ENCODE measurements at regions not wholly inside any gene's neighbourhood (a gene's known extent, or its start where the extent isn't known, plus 50 kb on each side); places are given as distances from the start of the nearest gene placed in this dataset.
"Not testable (repeated sequence)": the region's sequence is repeated elsewhere in the genome, so short reads cannot be mapped to it uniquely, and the experiment has no call there.

DNA sequence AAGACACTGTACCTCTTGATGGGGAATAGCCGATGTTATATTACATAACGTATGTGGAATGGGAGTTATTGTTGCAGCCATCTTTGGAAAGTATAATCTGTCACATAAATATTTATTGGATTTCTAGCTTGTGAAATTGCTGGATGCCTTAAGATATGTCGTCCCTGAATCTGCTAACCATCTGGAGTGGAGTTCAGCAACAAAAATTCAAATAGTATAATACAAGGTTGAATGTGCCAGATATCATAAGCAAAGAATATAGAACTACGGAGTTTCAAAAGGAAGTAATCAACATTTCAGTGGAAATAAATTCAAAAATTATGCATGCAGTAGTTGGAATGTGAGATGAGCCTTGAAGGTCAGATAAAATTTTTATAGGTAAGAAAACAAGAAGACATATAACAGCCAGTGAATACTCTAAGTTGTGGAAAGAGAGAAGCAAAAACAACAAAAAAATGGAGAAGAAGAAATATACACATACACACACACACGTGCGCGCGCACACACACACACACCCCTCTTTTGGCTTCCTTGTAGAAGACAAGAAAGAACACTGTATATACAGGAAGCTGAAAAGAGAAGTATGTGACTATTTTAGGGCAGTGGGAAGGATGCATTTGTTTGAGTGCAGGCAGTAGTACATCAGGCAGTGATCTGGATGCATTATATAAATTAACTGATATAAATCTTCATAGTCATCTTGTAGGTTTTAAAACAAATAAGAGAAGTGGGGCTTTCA, 516.7 kb downstream of the KCNT2 start:
- DNase-seq (ENCODE audit: low spot score) (no peak), FAIRE-seq (no peak)

DNA sequence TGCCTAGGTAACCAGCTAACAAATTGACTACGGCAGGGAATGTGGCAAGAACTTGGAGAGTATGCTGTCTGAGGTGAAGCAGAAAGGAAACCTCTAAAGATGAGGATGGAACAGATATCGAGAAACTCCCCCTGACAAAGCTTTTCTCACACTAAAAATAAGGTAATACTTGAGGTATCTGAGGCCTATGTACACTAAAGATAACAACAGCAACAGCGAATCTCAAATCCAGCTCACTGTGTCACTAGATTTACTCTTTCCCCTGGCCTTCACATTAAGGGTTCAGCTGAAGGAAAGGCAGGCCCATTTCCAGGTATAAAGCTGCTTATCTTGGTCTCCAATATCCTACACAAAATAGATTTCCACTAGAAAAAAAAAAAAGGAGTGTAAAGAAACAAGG, 518.0 kb downstream of the KCNT2 start:
- FAIRE-seq, result no peak
- no peak for DNase-seq (ENCODE audit: low spot score)

DNA sequence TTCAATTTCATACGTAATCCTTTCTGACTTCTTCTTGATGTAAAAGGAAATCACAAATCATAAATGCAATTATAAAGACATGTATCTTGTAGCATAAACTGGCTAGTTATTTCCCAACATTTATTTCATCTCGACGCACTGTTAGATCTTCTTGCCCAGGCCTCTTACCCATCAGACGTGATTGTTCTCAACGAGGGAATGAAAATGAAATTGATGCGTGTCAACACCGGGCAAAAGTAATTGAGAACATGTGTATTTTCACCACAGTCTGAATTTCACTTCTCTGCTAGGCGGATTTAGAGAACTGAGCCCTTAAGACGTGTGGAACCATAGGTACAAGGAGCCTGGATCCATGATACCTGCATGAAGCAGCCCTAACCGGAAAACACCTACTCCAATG, 519.7 kb downstream of the KCNT2 start:
- DNase-seq (ENCODE audit: low spot score) (no peak), FAIRE-seq (no peak)

DNA sequence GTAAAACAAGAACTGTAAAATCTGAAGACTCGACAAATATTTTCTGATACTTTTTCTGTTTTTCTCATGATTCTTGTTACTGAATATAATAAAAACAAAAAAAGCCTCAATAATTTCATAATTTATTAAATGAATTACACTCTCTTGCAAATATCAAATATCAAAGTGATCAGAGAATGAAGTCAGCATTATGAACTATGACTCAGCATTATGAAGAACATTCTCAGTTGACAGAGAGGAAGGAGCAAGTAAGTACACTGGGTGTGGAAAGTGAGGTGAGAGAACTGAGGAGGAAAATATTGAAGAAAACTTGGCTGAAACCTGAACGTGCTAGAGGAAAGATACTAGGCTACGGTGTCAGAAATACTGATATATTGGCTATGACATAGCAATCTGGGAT, 529.5 kb downstream of the KCNT2 start:
- DNase-seq (ENCODE audit: low spot score), result no peak
- FAIRE-seq, result no peak

DNA sequence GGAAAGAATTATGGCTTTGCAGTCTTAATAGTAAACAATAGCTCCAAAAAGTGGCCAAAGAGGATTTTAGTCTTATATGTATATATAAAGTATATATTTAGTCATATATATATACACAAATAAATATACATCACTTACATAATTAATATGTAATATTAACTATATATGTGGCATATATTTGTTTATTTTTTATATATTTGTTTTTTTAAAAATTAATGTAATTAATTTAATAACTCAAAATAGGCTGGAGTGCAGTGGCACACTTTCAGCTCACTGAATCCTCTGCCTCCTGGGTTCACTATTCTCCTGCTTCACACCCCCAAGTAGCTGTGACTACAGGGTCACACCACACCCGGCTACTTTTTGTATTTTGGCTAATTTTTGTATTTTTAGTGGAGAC, 532.6 kb downstream of the KCNT2 start:
- DNase-seq (ENCODE audit: low spot score) (no peak), FAIRE-seq (no peak)

DNA sequence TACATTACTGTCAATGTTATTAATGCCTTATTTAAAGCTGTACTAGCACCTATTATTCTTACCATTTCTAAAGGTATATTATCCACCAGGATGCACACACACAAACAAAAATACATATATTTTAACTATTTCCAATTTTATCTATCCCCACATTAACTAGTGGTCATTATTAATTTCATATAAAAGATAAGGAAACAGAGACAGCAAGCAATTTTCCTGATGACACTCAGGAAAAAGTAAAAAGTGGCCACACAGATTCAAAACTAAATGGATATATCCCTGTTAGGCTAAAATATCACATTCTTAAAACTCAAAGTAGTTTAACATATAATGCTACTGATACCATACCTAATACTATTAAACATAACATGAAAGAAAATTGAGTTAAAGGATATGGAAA, 534.1 kb downstream of the KCNT2 start:
- FAIRE-seq, result no peak
- no peak for DNase-seq (ENCODE audit: low spot score)

DNA sequence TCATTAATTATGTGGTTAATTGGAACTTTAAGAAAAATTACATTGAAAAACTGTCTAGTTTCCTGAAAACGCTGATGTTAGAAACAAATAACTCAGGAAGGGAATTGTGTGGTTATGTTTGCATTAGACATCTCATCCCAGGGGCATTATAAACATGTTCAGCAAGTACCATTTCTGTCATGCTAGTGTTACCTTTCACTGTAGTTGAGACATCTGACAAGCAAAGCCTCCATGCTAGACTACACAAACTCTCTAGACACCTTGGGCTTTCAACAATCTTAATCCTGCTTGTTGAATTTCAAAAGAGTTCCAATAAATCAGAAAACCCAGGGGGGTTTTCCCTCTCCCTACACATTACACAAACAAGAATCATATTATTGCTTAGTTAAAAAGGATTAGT, 536.8 kb downstream of the KCNT2 start:
- DNase-seq (ENCODE audit: low spot score), result no peak
- FAIRE-seq, result no peak

DNA sequence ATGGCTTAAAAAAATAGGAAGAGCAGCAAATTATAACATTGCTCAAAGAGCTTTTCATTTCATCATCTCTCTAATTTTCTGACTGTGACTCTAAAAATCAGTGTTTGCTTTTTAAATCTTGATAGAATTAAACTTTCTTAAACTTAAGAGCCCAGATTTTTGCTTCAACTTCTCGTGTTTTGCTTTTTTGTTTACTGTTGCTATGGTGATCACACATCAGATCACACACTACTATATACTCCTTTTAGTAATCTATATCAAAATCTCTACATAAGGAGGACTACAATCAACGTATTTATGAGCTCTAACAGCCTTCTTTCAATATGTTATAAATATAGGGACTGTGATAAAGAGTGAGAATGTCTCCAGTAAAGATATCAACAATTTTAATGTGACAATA, 537.3 kb downstream of the KCNT2 start:
- DNase-seq (ENCODE audit: low spot score), result no peak

DNA sequence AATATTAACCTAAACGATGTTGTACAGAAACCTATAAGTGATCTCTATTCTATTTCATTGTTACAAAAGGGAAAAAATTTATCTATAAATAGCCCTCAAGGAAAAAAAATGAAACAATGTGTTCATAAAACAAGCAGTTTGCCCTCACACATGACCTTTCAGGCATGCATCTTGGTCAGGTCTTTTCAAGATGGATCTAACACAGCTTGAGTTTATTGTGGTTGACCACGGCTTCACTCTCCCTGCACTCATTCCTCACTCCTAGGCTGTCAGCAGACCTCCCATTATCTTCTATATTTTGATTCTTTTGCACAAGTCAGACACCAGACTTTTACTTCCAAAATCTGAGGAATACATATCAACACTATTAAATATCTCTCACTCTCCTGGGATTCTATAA, 544.3 kb downstream of the KCNT2 start:
- no peak for FAIRE-seq
- peak; percentile 7 for DNase-seq (ENCODE audit: low spot score)

More for the DNA sequence above, 537.3 kb downstream of the KCNT2 start:
- FAIRE-seq, result no peak

DNA sequence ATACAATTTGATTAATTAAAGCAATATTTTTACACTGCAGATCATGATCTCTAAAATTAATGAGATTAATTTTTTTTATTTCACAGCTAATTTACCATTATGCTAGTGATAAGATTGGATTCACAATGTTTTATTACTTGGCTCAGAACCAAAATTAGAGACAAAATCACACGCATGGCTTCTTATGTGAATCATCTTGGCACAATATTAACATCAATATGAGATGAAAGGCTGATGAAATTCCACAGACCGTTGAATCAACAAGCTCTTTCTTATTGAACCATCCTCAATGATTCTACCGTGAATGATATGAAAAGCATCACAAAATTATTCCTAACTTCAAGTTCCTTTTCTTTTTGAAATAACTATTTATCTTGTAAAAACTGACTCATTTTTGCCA, 544.9 kb downstream of the KCNT2 start:
- FAIRE-seq, result no peak
- DNase-seq (ENCODE audit: low spot score), result no peak

DNA sequence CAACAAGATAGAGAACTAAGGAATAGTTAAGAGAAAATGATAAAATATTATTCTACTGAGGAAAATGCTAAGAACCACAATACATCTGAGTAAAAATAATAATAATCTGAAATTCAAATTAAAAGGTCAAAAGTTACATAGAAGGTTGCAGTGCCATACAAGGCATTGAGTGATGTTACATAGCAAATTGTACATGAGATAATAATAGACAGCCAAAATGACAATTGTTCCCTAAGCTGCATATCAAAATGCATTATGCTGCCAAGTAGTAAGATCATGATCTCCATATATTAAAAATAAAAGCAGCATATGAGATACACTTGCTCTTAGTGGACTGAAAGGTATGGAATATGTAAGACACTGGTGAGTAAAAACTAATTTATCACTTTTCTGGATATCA, 547.7 kb downstream of the KCNT2 start:
- no peak for FAIRE-seq
- no peak for DNase-seq (ENCODE audit: low spot score)

DNA sequence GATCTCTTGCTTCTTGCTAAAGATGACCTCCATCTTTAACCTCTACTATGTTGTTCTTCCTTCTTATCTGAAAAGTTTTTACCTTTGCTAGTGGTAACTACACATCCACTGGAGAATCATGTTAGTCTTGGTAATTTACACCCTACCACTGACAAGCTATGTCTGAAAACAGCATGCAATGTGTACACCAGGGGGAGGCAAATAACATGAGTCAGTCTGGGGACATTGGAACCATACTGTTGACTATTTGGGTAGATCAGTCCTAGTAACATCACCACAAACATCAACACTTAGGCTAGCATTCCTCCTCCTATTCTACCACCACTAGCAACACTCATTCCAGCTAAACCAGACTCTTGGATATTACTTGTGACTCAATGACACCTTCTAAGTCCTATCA, 549.0 kb downstream of the KCNT2 start:
- FAIRE-seq, result peak; percentile 40
- no peak for DNase-seq (ENCODE audit: low spot score)

DNA sequence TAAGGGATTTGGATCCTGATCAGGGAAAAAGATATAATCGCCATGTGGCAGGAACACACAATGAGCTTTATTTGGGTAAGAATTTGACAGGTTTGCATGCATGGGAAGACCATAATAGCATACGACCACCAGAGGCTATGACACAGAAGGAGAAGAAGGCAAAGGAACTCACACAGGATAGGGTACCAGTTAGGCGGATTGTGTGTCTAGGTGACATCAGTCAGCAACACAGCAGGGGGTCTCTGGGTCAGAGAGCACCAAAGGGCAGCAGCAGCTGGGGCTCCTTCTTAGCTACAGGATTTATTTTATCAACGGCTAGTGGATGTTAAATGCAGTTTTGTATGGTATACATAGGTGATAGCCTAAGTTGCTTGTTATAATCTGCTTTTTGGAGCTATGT, 551.3 kb downstream of the KCNT2 start:
- FAIRE-seq (no peak), DNase-seq (ENCODE audit: low spot score) (no peak)

DNA sequence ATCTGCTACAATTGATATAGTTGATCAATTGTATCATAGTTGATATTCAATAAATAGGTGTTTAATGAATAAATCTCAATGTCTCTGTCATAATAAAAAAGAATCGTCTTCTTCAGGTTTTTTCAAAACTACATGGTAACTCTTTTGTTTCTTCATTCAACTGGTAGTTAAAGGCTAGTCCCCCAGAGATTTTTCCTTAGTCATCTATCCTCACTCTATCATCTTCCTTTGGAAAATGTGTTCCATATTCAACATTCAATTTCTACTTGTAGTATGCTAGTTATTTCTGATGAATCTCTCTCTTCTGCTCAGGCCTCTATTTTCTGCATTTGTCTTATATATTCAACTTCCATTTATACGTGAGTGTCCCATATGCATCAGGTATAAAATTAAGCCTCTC, 558.8 kb downstream of the KCNT2 start:
- DNase-seq (ENCODE audit: low spot score), result no peak
- no peak for FAIRE-seq

DNA sequence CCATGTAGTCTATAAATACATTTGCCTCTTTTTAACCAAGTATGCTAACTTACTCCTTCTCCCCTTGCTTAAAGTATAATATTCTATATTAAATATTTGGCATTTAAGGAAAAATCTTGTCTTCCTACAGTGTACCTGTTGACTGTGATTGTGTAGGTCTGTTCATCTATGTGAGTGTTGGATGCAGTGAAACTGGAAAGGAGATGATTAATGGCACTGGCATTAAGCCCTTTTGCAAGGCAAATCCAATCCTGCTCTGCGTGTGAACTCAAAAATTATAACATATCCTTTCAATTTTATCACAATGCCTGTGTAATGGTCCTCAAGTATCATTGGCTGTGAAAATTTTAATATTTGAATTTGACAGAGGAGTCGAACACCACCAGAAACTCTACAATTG, 565.0 kb downstream of the KCNT2 start:
- DNase-seq (ENCODE audit: low spot score), result no peak
- FAIRE-seq, result no peak

DNA sequence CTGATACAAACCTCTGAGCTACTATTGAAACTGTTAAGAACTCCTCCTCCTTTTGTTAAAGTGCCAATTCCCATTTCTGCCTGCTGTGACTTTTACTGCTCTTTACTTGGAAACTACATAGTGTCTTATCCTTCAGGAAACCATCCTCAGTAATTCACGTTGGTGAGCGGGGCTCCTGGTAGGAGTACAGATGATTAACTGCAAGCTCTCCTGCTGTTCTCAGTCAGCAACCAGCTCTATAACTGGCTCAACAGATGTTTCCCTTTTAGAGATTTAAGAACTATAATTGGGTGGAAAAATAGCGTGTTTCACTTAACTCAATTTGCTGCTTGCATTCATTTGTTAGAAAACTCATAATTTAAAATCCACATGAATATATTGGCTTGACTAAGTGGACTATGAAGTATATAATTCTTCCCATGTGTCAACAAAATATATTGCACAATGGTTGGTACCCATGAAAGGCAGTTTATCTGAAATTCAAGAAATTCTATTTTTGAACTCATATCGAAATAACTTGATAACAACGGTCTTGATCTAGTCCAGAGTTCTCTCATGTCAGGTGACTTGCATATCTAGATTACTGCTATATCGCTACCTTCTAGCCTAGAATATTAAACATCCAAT, 574.0 kb downstream of the KCNT2 start:
- FAIRE-seq, result no peak
- no peak for DNase-seq (ENCODE audit: low spot score)

DNA sequence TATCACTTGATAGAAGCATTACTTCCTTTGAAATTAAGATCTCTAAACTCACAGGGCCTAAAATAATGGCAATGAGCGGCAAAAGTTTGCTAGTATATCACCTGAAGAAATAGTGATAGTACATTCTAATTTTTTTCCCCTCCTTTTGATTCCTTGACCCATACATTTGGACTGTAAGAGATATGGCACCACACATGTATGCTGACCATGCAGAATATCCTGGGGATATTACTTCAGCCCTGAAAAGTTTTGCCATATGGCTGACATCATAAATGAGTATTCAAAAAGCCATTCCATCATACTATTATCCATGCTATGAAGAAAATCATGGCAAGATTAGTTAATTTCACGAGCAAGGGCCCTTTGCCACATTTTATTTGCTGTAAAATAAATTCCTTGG, 576.9 kb downstream of the KCNT2 start:
- not testable (repeated sequence) for FAIRE-seq

DNA sequence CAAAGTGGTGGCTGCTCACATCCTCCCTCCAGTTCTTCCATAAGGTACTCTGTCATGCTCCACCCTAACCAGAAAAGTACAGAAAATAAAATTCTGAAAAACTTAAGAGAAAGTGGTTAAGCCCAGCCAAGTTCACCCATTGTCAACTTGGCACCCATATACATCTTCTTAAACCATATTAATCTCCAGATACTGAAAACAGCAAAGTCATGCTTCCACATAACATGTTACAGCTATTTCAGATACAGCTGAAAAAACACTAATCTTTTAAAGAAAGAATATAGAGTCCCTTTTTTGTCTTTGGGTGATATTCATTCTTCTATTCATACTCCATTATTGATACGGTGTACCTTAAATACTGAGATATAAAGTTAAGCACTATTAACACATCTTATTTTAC, 577.8 kb downstream of the KCNT2 start:
- FAIRE-seq, result no peak
- no peak for DNase-seq (ENCODE audit: low spot score)

More for the DNA sequence above, 576.9 kb downstream of the KCNT2 start:
- not testable (repeated sequence) for DNase-seq (ENCODE audit: low spot score)

DNA sequence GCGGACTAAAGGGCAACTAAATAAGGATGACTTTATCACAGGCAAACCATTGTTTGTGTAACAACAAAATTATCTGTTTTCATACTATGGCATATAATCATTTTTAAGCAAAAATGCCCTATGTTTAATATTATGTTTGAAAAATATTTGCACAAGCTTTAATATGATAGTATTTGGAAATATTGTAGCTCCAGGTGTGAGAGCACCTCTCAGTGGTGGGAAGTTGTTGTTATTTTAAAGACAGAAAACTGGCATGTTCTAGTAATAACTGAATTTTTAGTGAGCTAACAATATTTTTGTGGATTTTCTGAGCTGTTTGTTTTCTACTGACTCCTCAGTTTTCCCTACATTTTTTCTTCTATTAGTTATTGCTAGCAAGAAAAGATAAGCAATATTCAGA, 578.8 kb downstream of the KCNT2 start:
- FAIRE-seq, result no peak
- no peak for DNase-seq (ENCODE audit: low spot score)

DNA sequence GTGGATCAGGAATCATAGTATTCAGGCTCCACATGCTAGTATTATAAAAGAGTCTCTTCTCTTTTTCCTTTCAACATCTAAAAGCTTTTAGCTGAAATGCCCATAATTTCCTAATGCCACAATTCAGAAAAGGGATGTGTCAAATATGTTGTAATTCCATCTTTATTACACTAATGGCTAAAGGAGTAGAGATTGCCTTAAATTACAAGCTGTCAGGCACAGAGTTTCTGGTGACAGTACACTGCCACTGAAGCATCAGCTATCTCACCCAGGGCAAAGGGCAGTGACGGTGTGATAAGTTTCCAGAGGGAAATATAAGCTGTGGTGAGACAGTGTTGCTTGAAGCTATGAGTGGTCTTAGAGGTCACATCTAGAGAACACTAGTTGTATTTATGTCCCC, 581.1 kb downstream of the KCNT2 start:
- FAIRE-seq (no peak), DNase-seq (ENCODE audit: low spot score) (no peak)

DNA sequence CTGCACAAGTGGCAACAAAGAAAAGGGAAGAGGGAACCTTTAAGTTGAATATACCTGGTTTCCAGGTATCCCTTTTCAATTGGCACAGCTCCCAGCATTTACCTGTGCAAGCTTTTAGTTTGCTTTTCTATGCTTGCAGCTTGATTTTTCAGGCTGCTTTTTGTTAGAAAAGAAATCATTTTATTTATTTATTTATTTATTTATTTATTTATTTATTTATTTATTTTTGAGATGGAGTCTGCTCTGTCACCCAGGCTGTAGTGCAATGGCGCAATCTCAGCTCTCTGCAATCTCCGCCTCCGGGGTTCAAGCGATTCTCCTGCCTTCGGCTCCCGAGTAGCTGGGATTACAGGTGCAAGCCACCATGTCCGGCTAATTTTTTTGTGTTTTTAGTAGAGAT, 587.1 kb downstream of the KCNT2 start:
- not testable (repeated sequence) for DNase-seq (ENCODE audit: low spot score); FAIRE-seq

DNA sequence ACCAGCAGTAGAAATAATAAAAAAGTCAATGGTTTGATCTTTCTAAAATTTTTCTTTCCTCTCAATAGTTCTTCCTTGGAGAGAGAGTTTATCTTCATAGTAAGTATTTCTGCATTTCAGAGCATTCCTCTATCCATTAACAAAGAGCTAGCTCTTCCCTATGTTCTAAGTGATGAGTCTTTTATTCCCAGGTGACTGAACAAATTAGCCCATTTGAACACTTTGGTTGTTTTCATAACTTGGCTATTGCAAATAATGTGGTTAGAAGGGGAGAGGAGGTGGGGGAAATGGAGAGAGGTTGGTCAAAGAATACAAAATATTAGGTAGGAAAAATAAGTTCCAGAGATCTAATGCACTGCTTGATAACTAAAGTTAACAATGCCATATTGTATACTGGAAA, 598.9 kb downstream of the KCNT2 start:
- FAIRE-seq (no peak), DNase-seq (ENCODE audit: low spot score) (no peak)

DNA sequence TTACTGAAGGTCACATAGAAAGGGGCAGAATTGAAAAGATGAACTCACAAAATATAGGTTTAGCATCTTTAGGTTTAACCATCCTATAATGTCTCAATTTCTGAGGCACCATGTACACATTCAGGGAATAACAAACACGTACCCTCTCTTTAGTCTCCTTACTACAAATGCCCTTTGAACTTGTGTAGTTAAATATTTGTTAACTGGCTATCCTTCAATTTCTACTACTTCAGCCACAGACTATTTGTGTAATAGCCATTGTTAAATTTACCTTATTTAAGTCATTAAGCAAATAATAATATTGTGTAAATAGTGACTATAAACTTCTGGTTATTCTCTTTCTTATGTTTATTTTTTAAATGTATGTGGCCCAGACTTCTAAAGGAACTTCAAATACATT, 600.5 kb downstream of the KCNT2 start:
- no peak for FAIRE-seq
- no peak for DNase-seq (ENCODE audit: low spot score)
